Thyroid gland (tissue), 4 donors: ENCODE measurements at regions not wholly inside any gene's neighbourhood (a gene's known extent, or its start where the extent isn't known, plus 50 kb on each side); places are given as distances from the start of the nearest gene placed in this dataset.

Experiments used
- CTCF ChIP-seq, 6 experiments: fragments of 200-600 bp in 3 of 6; fragments of 450-650 bp in 3 of 6; sonication (generic) in 3 of 6; IDR thresholded peaks; one replicate each; pipeline ENCODE4 v1.5.1; 2016 to 2019; ENCODE audit warnings: antibody characterized with exemption in 6 of 6, mild to moderate bottlenecking in 2 of 6, inconsistent platforms in 1 of 6, moderate library complexity in 1 of 6
- POLR2A ChIP-seq, 2 donors: fragments of 450-650 bp; IDR thresholded peaks; one replicate each; pipeline ENCODE4 v1.6.1; 2017; ENCODE audit warnings: antibody characterized with exemption in 2 of 2, mild to moderate bottlenecking in 2 of 2, moderate library complexity in 1 of 2

DNA sequence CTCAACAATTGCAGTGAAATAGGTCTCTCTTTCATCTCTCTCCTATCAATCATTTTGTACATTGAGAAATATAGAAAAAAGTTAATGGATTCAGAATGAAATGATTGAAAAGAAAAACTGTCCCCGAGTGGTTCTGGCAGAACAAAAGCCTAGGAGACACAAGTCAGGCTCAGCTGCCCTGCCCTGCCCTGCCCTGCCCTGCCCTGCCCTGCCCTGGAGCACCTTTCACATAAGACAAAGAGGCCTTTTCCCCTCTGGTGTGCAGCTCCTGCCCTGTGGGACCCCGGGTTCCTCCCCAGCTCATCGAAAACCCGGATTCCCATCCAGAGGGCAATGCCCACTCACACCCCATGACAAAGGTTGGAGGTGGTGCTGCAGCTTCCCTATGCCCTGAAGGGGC, 94.7 kb downstream of the TEX26 start:
- TF ChIP-seq CTCF (IDR thresholded peaks at IDR 0.05) (no peak), POLR2A (IDR thresholded peaks at IDR 0.05) (no peak)
